MM.1S (cell line): ENCODE measurements at regions not wholly inside any gene's neighbourhood (a gene's known extent, or its start where the extent isn't known, plus 50 kb on each side); places are given as distances from the start of the nearest gene placed in this dataset.

Experiments
- DNase-seq: peaks from one replicate; pipeline ENCODE4 v3.0.0-alpha.2; 2015
- H2AFZ ChIP-seq: fragments of 300-600 bp; sonication (generic); 2 replicates; pipeline ENCODE4 v1.6.0; 2016; ENCODE audit warnings: antibody characterized with exemption, low read length
- H3F3A ChIP-seq: fragments of 300-600 bp; sonication (generic); 2 replicates; pipeline ENCODE4 v1.6.1; 2016; ENCODE audit warnings: mild to moderate bottlenecking, antibody characterized with exemption, low read length, moderate library complexity, mixed read lengths; ENCODE audit not compliant: insufficient read depth
- H3K27ac ChIP-seq: fragments of 300-600 bp; sonication (generic); 2 replicates; pipeline ENCODE4 v1.5.1; 2016; ENCODE audit warnings: mild to moderate bottlenecking, low read length
- H3K27me3 ChIP-seq: fragments of 300-600 bp; sonication (generic); replicated peaks from 2 replicates; pipeline ENCODE4 v1.6.0; 2016; ENCODE audit warnings: low read length; ENCODE audit not compliant: insufficient read depth
- H3K36me3 ChIP-seq: fragments of 300-600 bp; sonication (generic); replicated peaks from 2 replicates; pipeline ENCODE4 v1.6.1; 2016; ENCODE audit warnings: mild to moderate bottlenecking, low read length, mixed read lengths; ENCODE audit not compliant: insufficient read depth
- H3K4me1 ChIP-seq: fragments of 300-600 bp; sonication (generic); 2 replicates; pipeline ENCODE4 v1.6.1; 2016; ENCODE audit warnings: low read length, mixed read lengths
- H3K4me2 ChIP-seq: fragments of 300-600 bp; sonication (generic); 2 replicates; pipeline ENCODE4 v1.6.0; 2016; ENCODE audit warnings: low read depth, low read length
- H3K4me3 ChIP-seq: fragments of 300-600 bp; sonication (generic); 2 replicates; pipeline ENCODE4 v1.5.1; 2016; ENCODE audit warnings: low read length, mixed read lengths
- H3K79me2 ChIP-seq: fragments of 300-600 bp; sonication (generic); 2 replicates; pipeline ENCODE4 v1.6.1; 2016; ENCODE audit warnings: mixed run types, low read length, mixed read lengths
- H3K9ac ChIP-seq: fragments of 300-600 bp; sonication (generic); 2 replicates; pipeline ENCODE4 v1.6.1; 2016; ENCODE audit warnings: low read length, mixed read lengths
- H3K9me2 ChIP-seq: fragments of 300-600 bp; sonication (generic); replicated peaks from 2 replicates; pipeline ENCODE4 v1.6.1; 2016; ENCODE audit warnings: mild to moderate bottlenecking, low read length, mixed read lengths; ENCODE audit not compliant: insufficient read depth
- H3K9me3 ChIP-seq: fragments of 300-600 bp; sonication (generic); replicated peaks from 2 replicates; pipeline ENCODE4 v1.6.1; 2016; ENCODE audit warnings: mild to moderate bottlenecking, low read length, mixed read lengths; ENCODE audit not compliant: insufficient read depth
- H4K20me1 ChIP-seq: fragments of 300-600 bp; sonication (generic); 2 replicates; pipeline ENCODE4 v1.6.1; 2016; ENCODE audit warnings: mild to moderate bottlenecking, low read length, moderate library complexity, mixed read lengths; ENCODE audit not compliant: insufficient read depth
- CTCF ChIP-seq: fragments of 300-600 bp; sonication (generic); IDR thresholded peaks from 2 replicates; pipeline ENCODE4 v1.5.1; 2016; ENCODE audit warnings: antibody characterized with exemption, low read length, mixed read lengths
- EZH2 ChIP-seq: fragments of 300-600 bp; sonication (generic); optimal IDR thresholded peaks from 2 replicates; pipeline ENCODE3; 2017; ENCODE audit warnings: low read depth, mild to moderate bottlenecking, antibody characterized with exemption, low read length, mixed read lengths
- EZH2phosphoT487 ChIP-seq: fragments of 300-600 bp; sonication (generic); IDR thresholded peaks from 2 replicates; pipeline ENCODE4 v1.6.1; 2018; ENCODE audit warnings: antibody characterized with exemption, low read length

DNA sequence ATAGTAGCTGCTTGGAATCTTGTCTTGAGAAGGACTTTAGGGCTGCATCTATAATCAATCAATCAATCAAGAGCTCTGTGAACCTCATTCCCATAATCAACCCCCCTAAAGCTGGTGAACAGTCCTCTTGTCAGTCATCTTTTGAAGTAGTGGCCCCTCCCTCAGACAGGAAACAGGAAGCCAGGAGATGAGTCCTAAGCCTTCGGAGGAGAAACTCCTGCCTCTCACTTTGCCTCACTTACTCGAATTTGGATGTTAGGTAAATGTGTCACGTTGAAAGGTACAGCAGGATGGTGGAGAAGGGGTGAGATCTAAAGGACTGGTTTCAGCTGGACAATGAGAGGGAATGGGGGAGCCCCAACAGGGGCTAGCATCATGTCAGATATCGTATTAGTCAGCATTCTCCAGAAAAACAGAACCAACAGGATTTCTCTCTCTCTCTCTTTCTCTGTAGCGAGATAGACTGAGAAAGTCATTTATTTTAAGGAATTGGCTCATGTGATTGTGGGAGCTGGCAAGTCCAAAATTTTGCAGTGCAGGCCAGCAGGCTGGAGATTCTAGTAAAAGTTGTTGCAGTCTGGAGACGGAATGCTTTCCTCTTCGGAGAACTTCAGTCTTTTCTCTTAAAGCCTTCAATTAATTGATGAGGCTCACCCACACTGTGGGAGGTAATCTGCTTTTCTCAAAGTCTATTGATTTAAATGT, 144.4 kb upstream of the PWP1 start:
- no peaks in the 10 kb centered on the region for H3K79me2 ChIP-seq
- no peak overlapping the region for H3K4me3 ChIP-seq
- no peak overlapping the region for H3K4me2 ChIP-seq
- no peaks in the 10 kb centered on the region for H3K27me3 ChIP-seq
- no peak overlapping the region for H3K27ac ChIP-seq
- no peak overlapping the region for H3K9ac ChIP-seq
- TF ChIP-seq CTCF (no peak), EZH2phosphoT487 (no peak), EZH2 (no peak)
- H3F3A ChIP-seq = no peaks in the 10 kb centered on the region
- H3K36me3 ChIP-seq = no peaks in the 10 kb centered on the region
- no peak for DNase-seq
- no peaks in the 10 kb centered on the region for H3K9me2 ChIP-seq
- H4K20me1 ChIP-seq = no peaks in the 10 kb centered on the region
- H3K4me1 ChIP-seq = no peaks in the 10 kb centered on the region
- no peaks in the 10 kb centered on the region for H3K9me3 ChIP-seq
- no peak overlapping the region for H2AFZ ChIP-seq

DNA sequence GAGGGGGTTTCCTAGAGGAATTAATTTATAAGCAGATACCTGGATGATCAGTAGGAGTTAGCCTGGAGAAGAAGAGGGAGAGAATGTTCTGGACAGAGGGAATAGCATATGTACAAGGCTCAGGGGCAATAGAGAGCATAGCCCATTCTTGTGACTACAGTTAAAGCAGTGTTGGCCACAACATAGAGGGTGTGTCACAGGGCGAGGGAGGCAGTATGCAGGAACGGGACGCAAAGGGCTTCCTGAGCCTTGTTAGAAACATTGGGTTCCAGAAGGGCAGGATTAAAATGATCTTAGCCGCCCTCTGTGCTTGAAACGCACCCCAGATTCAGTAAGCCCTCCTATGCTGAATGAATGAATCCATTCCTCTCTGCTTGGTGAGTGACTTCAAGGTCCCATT, 142.2 kb upstream of the PWP1 start:
- no peak overlapping the region for H3K4me2 ChIP-seq
- H3K79me2 ChIP-seq = no peaks in the 10 kb centered on the region
- no peaks in the 10 kb centered on the region for H3K27me3 ChIP-seq
- H3K9me2 ChIP-seq = no peaks in the 10 kb centered on the region
- TF ChIP-seq EZH2 = no peak
- no peak for TF ChIP-seq EZH2phosphoT487
- TF ChIP-seq CTCF = no peak
- no peak overlapping the region for H3K4me3 ChIP-seq
- no peak overlapping the region for H3K27ac ChIP-seq
- H2AFZ ChIP-seq = no peak overlapping the region
- no peak for DNase-seq
- H3K9me3 ChIP-seq = no peaks in the 10 kb centered on the region
- H3F3A ChIP-seq = no peaks in the 10 kb centered on the region
- H4K20me1 ChIP-seq = no peaks in the 10 kb centered on the region
- no peaks in the 10 kb centered on the region for H3K36me3 ChIP-seq
- no peak overlapping the region for H3K9ac ChIP-seq
- no peaks in the 10 kb centered on the region for H3K4me1 ChIP-seq

DNA sequence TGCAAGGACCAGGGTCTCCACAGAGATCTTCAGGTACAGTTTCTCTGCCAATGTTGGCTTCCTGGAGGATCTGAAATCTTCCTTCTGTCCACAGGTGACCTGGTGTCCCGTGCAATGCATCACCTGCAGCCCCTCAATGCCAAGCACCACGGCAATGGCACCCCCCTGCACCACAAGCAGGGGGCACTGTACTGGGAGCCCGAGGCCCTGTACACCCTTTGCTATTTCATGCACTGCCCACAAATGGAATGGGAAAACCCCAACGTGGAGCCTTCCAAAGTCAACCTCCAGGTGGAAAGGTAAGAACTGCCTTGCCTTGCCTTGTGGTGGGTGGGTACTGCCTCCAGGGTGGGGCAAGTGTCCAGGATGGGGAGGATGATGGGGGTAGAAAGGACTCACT, 141.8 kb upstream of the PWP1 start:
- H4K20me1 ChIP-seq = no peaks in the 10 kb centered on the region
- no peak overlapping the region for H3K4me2 ChIP-seq
- no peak for TF ChIP-seq CTCF
- no peak for TF ChIP-seq EZH2
- no peak for TF ChIP-seq EZH2phosphoT487
- DNase-seq = no peak
- H3K36me3 ChIP-seq = no peaks in the 10 kb centered on the region
- no peak overlapping the region for H2AFZ ChIP-seq
- H3K4me1 ChIP-seq = no peaks in the 10 kb centered on the region
- H3K4me3 ChIP-seq = no peak overlapping the region
- no peaks in the 10 kb centered on the region for H3F3A ChIP-seq
- H3K27me3 ChIP-seq = no peaks in the 10 kb centered on the region
- no peaks in the 10 kb centered on the region for H3K79me2 ChIP-seq
- H3K9me3 ChIP-seq = no peaks in the 10 kb centered on the region
- H3K9ac ChIP-seq = no peak overlapping the region
- no peak overlapping the region for H3K27ac ChIP-seq
- no peaks in the 10 kb centered on the region for H3K9me2 ChIP-seq
